ENCODE measurements at regions not wholly inside any gene's neighbourhood (a gene's known extent, or its start where the extent isn't known, plus 50 kb on each side); places are given as distances from the start of the nearest gene placed in this dataset.

DNA sequence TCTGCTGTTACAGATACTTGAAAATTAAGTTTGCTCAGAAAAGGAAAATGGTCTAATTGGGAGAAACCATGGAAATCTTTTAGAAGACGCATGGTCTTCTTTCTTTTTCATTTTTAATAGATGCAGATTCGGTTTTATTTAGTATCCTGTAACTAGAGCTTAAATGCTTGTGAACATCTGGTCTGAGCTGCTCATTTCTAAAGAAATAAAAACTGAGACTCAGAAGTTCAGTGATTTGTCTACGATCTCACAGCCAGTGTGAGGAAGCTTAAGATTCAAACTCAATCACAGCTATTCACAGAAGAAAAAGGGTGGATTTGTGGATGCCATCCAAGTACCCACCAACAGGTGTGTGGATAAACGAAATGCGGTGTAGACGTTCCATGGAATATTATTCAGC, 80.0 kb upstream of the TIAM1 start:
- TF ChIP-seq RAD21 (IDR thresholded peaks at IDR 0.05; ENCODE audit: insufficient read depth, low read depth, low read length) (no peak), CHD1 (IDR thresholded peaks at IDR 0.05; ENCODE audit: low read depth, low read length) (no peak), TAF1 (IDR thresholded peaks at IDR 0.05; ENCODE audit: borderline replicate concordance, low read depth, low read length) (no peak), PAX5 (IDR thresholded peaks at IDR 0.05; ENCODE audit: borderline replicate concordance, low read depth, low read length) (no peak)
- TF ChIP-seq, protein P1, sequence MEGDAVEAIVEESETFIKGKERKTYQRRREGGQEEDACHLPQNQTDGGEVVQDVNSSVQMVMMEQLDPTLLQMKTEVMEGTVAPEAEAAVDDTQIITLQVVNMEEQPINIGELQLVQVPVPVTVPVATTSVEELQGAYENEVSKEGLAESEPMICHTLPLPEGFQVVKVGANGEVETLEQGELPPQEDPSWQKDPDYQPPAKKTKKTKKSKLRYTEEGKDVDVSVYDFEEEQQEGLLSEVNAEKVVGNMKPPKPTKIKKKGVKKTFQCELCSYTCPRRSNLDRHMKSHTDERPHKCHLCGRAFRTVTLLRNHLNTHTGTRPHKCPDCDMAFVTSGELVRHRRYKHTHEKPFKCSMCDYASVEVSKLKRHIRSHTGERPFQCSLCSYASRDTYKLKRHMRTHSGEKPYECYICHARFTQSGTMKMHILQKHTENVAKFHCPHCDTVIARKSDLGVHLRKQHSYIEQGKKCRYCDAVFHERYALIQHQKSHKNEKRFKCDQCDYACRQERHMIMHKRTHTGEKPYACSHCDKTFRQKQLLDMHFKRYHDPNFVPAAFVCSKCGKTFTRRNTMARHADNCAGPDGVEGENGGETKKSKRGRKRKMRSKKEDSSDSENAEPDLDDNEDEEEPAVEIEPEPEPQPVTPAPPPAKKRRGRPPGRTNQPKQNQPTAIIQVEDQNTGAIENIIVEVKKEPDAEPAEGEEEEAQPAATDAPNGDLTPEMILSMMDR (IDR thresholded peaks at IDR 0.05 in 2 of 3, conservative IDR thresholded peaks at IDR 0.05 in 1 of 3; ENCODE audit: control insufficient read depth in 2 of 3, extremely low read depth in 1 of 3, insufficient read depth in 1 of 3, low read depth in 3 of 3, low read length in 3 of 3), result no peak
